Muscle layer of colon (tissue), 2 donors: ENCODE measurements at regions not wholly inside any gene's neighbourhood (a gene's known extent, or its start where the extent isn't known, plus 50 kb on each side); places are given as distances from the start of the nearest gene placed in this dataset.
A peak's percentile ranks its signal among the peaks of the same experiment; 100 is the strongest.

Experiments used
- H3K27ac ChIP-seq: one replicate; pipeline ENCODE4 v1.7.0; 2013; ENCODE audit warnings: low read depth, mild to moderate bottlenecking, low read length, moderate library complexity
- H3K27me3 ChIP-seq, 2 donors: one replicate each; pipeline ENCODE4 v1.7.0; 2013; ENCODE audit warnings: low read length in 2 of 2, mild to moderate bottlenecking in 2 of 2; ENCODE audit not compliant: insufficient read depth in 2 of 2, control insufficient read depth in 1 of 2
- H3K36me3 ChIP-seq: one replicate; pipeline ENCODE4 v1.7.0; 2013; ENCODE audit warnings: mild to moderate bottlenecking, low read length; ENCODE audit not compliant: insufficient read depth
- H3K4me1 ChIP-seq: one replicate; pipeline ENCODE4 v1.7.0; 2013; ENCODE audit warnings: mild to moderate bottlenecking, low read length; ENCODE audit not compliant: insufficient read depth
- H3K4me3 ChIP-seq, 2 donors: one replicate each; pipeline ENCODE4 v1.7.0; 2013; ENCODE audit warnings: low read length in 2 of 2, low read depth in 1 of 2, mild to moderate bottlenecking in 1 of 2, moderate library complexity in 1 of 2
- H3K9ac ChIP-seq: one replicate; pipeline ENCODE4 v1.7.0; 2013; ENCODE audit warnings: low read length
- H3K9me3 ChIP-seq: one replicate; pipeline ENCODE4 v1.7.0; 2013; ENCODE audit warnings: mild to moderate bottlenecking, low read length
- donor health status: abdominal sarcoma.
- donor health status: Adenocarcinoma of cecum.

- Histone ChIP-seq H3K27me3 (no peaks in the 10 kb centered on the region), H3K9ac (no peak overlapping the region), H3K9me3 (no peaks in the 10 kb centered on the region), H3K4me1 (peaks cover 13% of the 10 kb centered on the region), H3K27ac (no peak overlapping the region), H3K36me3 (no peaks in the 10 kb centered on the region), H3K4me3 (no peak overlapping the region)
Measured at GRCh38 chr2:18172607-18173006, 294.1 kb downstream of the KCNS3 start.

- no peaks in the 10 kb centered on the region for H3K36me3 ChIP-seq
- no peak overlapping the region for H3K9ac ChIP-seq
- H3K4me3 ChIP-seq, result peak overlapping the region in 1 of 2 donors; percentile 24
- H3K4me1 ChIP-seq, result peaks cover 13% of the 10 kb centered on the region
- H3K27me3 ChIP-seq, result no peaks in the 10 kb centered on the region
- no peaks in the 10 kb centered on the region for H3K9me3 ChIP-seq
- no peak overlapping the region for H3K27ac ChIP-seq
Measured at GRCh38 chr2:18171191-18172139, 293.0 kb downstream of the KCNS3 start.

GRCh38 chr2:18170642-18171041 is 292.2 kb downstream of the KCNS3 start:
- Histone ChIP-seq H3K4me3 (no peak overlapping the region), H3K27ac (no peak overlapping the region), H3K9me3 (no peaks in the 10 kb centered on the region), H3K27me3 (no peaks in the 10 kb centered on the region), H3K36me3 (no peaks in the 10 kb centered on the region), H3K9ac (no peak overlapping the region), H3K4me1 (peaks cover 13% of the 10 kb centered on the region)

GRCh38 chr2:18169893-18170175 is 291.4 kb downstream of the KCNS3 start:
- H3K36me3 ChIP-seq, result no peaks in the 10 kb centered on the region
- no peaks in the 10 kb centered on the region for H3K9me3 ChIP-seq
- no peak overlapping the region for H3K27ac ChIP-seq
- no peak overlapping the region for H3K9ac ChIP-seq
- no peak overlapping the region for H3K4me3 ChIP-seq
- H3K4me1 ChIP-seq, result peaks cover 13% of the 10 kb centered on the region
- H3K27me3 ChIP-seq, result no peaks in the 10 kb centered on the region

GRCh38 chr2:18169121-18169892 is 290.8 kb downstream of the KCNS3 start:
- no peak overlapping the region for H3K9ac ChIP-seq
- no peaks in the 10 kb centered on the region for H3K9me3 ChIP-seq
- no peaks in the 10 kb centered on the region for H3K36me3 ChIP-seq
- no peak overlapping the region for H3K27ac ChIP-seq
- H3K4me3 ChIP-seq, result no peak overlapping the region
- H3K4me1 ChIP-seq, result peaks cover 13% of the 10 kb centered on the region
- no peaks in the 10 kb centered on the region for H3K27me3 ChIP-seq

- no peak overlapping the region for H3K27ac ChIP-seq
- no peaks in the 10 kb centered on the region for H3K27me3 ChIP-seq
- no peak overlapping the region for H3K9ac ChIP-seq
- no peaks in the 10 kb centered on the region for H3K9me3 ChIP-seq
- H3K36me3 ChIP-seq, result no peaks in the 10 kb centered on the region
- H3K4me1 ChIP-seq, result peaks cover 13% of the 10 kb centered on the region
- no peak overlapping the region for H3K4me3 ChIP-seq
Measured at GRCh38 chr2:18167871-18168270, 289.4 kb downstream of the KCNS3 start.

GRCh38 chr2:18161681-18162080 is 283.2 kb downstream of the KCNS3 start:
- Histone ChIP-seq H3K27ac (no peak overlapping the region), H3K27me3 (no peaks in the 10 kb centered on the region), H3K4me1 (no peaks in the 10 kb centered on the region), H3K9me3 (no peaks in the 10 kb centered on the region), H3K4me3 (no peak overlapping the region), H3K9ac (no peak overlapping the region), H3K36me3 (no peaks in the 10 kb centered on the region)

GRCh38 chr2:18159896-18160295 is 281.4 kb downstream of the KCNS3 start:
- Histone ChIP-seq H3K27ac (no peak overlapping the region), H3K36me3 (no peaks in the 10 kb centered on the region), H3K27me3 (no peaks in the 10 kb centered on the region), H3K4me1 (no peaks in the 10 kb centered on the region), H3K9ac (no peak overlapping the region), H3K4me3 (no peak overlapping the region), H3K9me3 (no peaks in the 10 kb centered on the region)

GRCh38 chr2:18156421-18156820 is 278.0 kb downstream of the KCNS3 start:
- Histone ChIP-seq H3K27ac (no peak overlapping the region), H3K4me3 (no peak overlapping the region), H3K9ac (no peak overlapping the region), H3K9me3 (no peaks in the 10 kb centered on the region), H3K4me1 (no peaks in the 10 kb centered on the region), H3K36me3 (no peaks in the 10 kb centered on the region), H3K27me3 (no peaks in the 10 kb centered on the region)

- Histone ChIP-seq H3K9me3 (no peaks in the 10 kb centered on the region), H3K27ac (no peak overlapping the region), H3K9ac (no peak overlapping the region), H3K4me1 (no peaks in the 10 kb centered on the region), H3K27me3 (no peaks in the 10 kb centered on the region), H3K4me3 (no peak overlapping the region), H3K36me3 (no peaks in the 10 kb centered on the region)
Measured at GRCh38 chr2:18156002-18156401, 277.5 kb downstream of the KCNS3 start.

- Histone ChIP-seq H3K27me3 (no peaks in the 10 kb centered on the region), H3K27ac (no peak overlapping the region), H3K4me1 (no peaks in the 10 kb centered on the region), H3K9ac (no peak overlapping the region), H3K4me3 (no peak overlapping the region), H3K36me3 (no peaks in the 10 kb centered on the region), H3K9me3 (no peaks in the 10 kb centered on the region)
Measured at GRCh38 chr2:18154812-18155211, 276.3 kb downstream of the KCNS3 start.
